Progenitor cell of endocrine pancreas (in vitro differentiated cells): ENCODE measurements at regions not wholly inside any gene's neighbourhood (a gene's known extent, or its start where the extent isn't known, plus 50 kb on each side); places are given as distances from the start of the nearest gene placed in this dataset.
"Not testable (repeated sequence)": the region's sequence is repeated elsewhere in the genome, so short reads cannot be mapped to it uniquely, and the experiment has no call there.

Experiments
- DNase-seq: peaks from one replicate; pipeline ENCODE4 v3.0.0; 2021; ENCODE audit warnings: low spot score; ENCODE audit not compliant: unreplicated experiment
- H3K27ac Mint-ChIP-seq: 2 replicates; pipeline ENCODE4 v1.8.0; 2021; ENCODE audit warnings: mild to moderate bottlenecking, moderate library complexity, mixed read lengths
- H3K27me3 Mint-ChIP-seq: 2 replicates; pipeline ENCODE4 v1.8.0; 2021; ENCODE audit warnings: mixed read lengths
- H3K36me3 Mint-ChIP-seq: 2 replicates; pipeline ENCODE4 v1.8.0; 2022; ENCODE audit warnings: mixed read lengths; ENCODE audit not compliant: insufficient read depth
- H3K4me1 Mint-ChIP-seq: 2 replicates; pipeline ENCODE4 v1.8.0; 2021; ENCODE audit warnings: low read depth, mixed read lengths
- H3K4me3 Mint-ChIP-seq: 2 replicates; pipeline ENCODE4 v1.8.0; 2021; ENCODE audit warnings: low read depth, mild to moderate bottlenecking, moderate library complexity, mixed read lengths
- H3K9me3 Mint-ChIP-seq: 2 replicates; pipeline ENCODE4 v1.8.0; 2021; ENCODE audit warnings: low read depth, mixed read lengths
- CTCF ChIP-seq: fragments of 200-600 bp; sonication (generic); IDR thresholded peaks from one replicate; pipeline ENCODE4 v1.5.0; 2021; ENCODE audit warnings: antibody characterized with exemption, mild to moderate bottlenecking; ENCODE audit not compliant: unreplicated experiment

GRCh38 chrX:44742480-44743155, 101.2 kb upstream of the DUSP21 start:
- DNase-seq: no peak
- H3K27ac Mint-ChIP-seq: no peak overlapping the region
- peaks cover 1% of the 10 kb centered on the region for H3K4me1 Mint-ChIP-seq
- TF ChIP-seq CTCF: no peak
- H3K9me3 Mint-ChIP-seq: peaks cover 13% of the 10 kb centered on the region
- H3K4me3 Mint-ChIP-seq: no peak overlapping the region
- peaks cover 1% of the 10 kb centered on the region for H3K36me3 Mint-ChIP-seq
- H3K27me3 Mint-ChIP-seq: no peaks in the 10 kb centered on the region

- H3K36me3 Mint-ChIP-seq, H3K27ac Mint-ChIP-seq, DNase-seq, H3K4me1 Mint-ChIP-seq, H3K4me3 Mint-ChIP-seq, H3K27me3 Mint-ChIP-seq: not testable (repeated sequence)
- H3K9me3 Mint-ChIP-seq: peaks cover 13% of the 10 kb centered on the region
Observed at GRCh38 chrX:44741859-44742258, 102.0 kb upstream of the DUSP21 start.

GRCh38 chrX:44741458-44741857, 102.4 kb upstream of the DUSP21 start:
- H3K27ac Mint-ChIP-seq, H3K27me3 Mint-ChIP-seq, H3K36me3 Mint-ChIP-seq, H3K4me1 Mint-ChIP-seq, H3K4me3 Mint-ChIP-seq, DNase-seq: not testable (repeated sequence)
- H3K9me3 Mint-ChIP-seq: peaks cover 13% of the 10 kb centered on the region

- Mint-ChIP-seq H3K4me1 (no peaks in the 10 kb centered on the region), H3K4me3 (no peak overlapping the region), H3K27me3 (no peaks in the 10 kb centered on the region), H3K9me3 (peaks cover 18% of the 10 kb centered on the region), H3K36me3 (peaks cover 1% of the 10 kb centered on the region), H3K27ac (no peak overlapping the region)
- TF ChIP-seq CTCF: no peak
- no peak for DNase-seq
Observed at GRCh38 chrX:44735498-44735897, 108.3 kb upstream of the DUSP21 start.

GRCh38 chrX:44733931-44734330, 109.9 kb upstream of the DUSP21 start:
- TF ChIP-seq CTCF: no peak
- Mint-ChIP-seq H3K36me3 (peaks cover 1% of the 10 kb centered on the region), H3K27ac (no peak overlapping the region), H3K4me3 (no peak overlapping the region), H3K4me1 (no peaks in the 10 kb centered on the region), H3K9me3 (peaks cover 11% of the 10 kb centered on the region), H3K27me3 (no peaks in the 10 kb centered on the region)
- no peak for DNase-seq

- no peaks in the 10 kb centered on the region for H3K36me3 Mint-ChIP-seq
- no peak for TF ChIP-seq CTCF
- DNase-seq: no peak
- no peaks in the 10 kb centered on the region for H3K27me3 Mint-ChIP-seq
- H3K27ac Mint-ChIP-seq: no peak overlapping the region
- H3K4me3 Mint-ChIP-seq: no peak overlapping the region
- H3K4me1 Mint-ChIP-seq: peaks cover under 1% of the 10 kb centered on the region
- peaks cover 13% of the 10 kb centered on the region for H3K9me3 Mint-ChIP-seq
Observed at GRCh38 chrX:44731160-44731559, 112.7 kb upstream of the DUSP21 start.
